GM19324 (cell line): ENCODE measurements at regions not wholly inside any gene's neighbourhood (a gene's known extent, or its start where the extent isn't known, plus 50 kb on each side); places are given as distances from the start of the nearest gene placed in this dataset.
"Not testable (repeated sequence)": the region's sequence is repeated elsewhere in the genome, so short reads cannot be mapped to it uniquely, and the experiment has no call there.

ENCODE experiments used
- ATAC-seq: cut with Tn5 transposase; IDR thresholded peaks from one replicate; pipeline ENCODE4 v1.9.1; 2021; ENCODE audit warnings: mild to moderate bottlenecking, moderate library complexity; ENCODE audit not compliant: unreplicated experiment, low FRiP score

DNA sequence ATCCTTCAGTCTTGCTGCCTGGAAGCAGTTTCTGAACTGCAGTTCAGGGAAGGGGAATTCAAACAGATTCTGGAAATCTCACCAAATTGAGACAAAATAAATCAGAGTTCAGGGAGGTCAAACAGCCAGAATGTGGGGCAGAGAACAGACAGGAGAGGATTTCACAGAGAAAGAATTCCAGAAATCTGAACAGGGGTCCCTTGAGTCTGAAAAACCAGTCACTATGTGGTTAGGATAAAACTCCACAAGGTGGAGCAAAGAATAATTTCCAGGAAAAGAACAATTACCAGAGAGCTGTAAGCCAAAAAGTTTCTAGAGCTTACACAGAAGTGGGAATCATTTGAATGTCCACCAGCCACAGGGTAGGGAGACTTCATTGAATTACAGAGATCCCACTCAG lies 84.7 kb downstream of the URB2 start:
- no peak for ATAC-seq

DNA sequence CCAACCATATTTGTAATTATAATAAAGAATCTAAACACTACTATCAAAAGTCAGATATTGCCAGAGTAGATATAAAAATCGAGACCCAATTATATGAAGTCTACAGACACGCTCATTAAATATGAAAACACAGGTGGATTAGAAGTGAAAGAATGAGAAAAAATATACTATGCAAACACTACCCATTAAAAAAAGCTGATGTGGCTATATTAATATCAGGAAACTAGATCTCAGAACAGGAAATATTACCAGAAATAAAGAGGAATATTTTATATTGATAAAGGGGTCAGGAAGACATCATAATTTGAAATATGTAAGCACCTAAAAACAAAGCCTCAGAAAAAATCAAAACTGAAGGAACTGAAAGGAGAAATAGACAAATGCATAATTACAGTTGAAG lies 88.3 kb downstream of the URB2 start:
- ATAC-seq: no peak

DNA sequence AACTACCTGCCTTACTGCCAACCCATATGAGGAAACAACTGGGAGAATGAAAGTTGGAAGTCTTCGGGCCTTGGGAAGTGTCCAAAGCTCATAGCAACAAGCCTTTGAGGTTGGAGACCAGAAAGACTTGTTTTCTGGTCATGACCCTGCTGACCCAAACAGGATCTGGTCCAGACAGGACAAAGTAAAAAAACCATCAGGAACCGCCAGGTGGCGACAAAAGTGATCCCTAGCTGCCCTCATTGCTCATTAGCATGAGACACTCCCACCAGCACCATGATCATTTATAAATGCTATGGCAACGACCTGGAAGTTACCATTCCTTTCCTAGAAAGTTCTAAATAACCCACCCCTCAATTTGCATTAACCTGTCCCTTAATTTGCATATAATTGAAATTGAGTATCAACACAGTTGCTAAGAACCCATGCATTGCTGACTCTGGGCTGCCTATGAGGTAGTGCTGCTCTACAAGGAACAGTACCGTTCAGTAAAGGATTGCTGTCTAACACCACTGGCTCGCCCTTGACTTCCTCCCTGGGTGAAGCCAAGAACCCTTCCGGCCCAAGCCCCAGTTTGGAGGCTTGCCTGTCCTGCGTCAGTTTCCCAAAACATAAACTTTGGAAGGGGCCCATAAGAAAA lies 89.0 kb downstream of the URB2 start:
- no peak for ATAC-seq

DNA sequence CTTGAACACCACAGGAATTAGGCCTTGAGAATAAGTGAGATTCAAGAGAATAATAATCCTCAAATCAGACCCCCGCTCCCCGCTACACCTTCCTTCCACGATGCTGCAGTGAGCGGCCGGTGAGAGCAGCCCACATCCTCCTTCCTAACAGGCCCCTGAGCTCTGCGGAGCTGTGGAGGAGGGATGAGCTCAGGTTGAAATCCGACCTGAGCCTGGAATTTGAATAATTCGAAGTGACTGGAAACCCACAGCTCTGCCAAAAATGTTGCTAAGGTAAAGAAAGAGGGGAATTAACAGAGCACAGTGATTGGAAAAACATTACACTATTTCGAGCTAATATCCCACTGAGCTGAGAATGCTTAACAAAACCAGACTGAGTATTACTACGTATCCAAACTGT lies 90.0 kb downstream of the URB2 start:
- ATAC-seq: no peak

DNA sequence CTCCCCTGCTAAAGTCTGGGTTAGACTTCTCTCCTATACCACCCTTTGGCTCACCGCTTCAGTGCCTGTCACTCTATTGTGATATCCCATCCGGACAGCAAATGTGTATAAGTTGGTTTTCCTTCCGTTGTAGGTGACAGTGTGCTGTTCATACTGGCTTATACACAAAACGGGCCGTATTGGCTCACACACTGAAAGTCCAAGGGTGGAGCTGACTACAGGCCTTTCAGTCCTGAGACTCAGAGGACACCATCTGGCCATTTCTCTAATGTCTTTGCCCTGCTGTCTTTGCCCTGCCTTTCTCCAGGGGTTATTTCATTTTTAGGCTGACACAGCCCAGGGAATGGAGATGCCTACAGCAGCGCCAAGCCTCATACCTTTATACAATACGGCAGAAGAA lies 90.7 kb downstream of the URB2 start:
- no peak for ATAC-seq

DNA sequence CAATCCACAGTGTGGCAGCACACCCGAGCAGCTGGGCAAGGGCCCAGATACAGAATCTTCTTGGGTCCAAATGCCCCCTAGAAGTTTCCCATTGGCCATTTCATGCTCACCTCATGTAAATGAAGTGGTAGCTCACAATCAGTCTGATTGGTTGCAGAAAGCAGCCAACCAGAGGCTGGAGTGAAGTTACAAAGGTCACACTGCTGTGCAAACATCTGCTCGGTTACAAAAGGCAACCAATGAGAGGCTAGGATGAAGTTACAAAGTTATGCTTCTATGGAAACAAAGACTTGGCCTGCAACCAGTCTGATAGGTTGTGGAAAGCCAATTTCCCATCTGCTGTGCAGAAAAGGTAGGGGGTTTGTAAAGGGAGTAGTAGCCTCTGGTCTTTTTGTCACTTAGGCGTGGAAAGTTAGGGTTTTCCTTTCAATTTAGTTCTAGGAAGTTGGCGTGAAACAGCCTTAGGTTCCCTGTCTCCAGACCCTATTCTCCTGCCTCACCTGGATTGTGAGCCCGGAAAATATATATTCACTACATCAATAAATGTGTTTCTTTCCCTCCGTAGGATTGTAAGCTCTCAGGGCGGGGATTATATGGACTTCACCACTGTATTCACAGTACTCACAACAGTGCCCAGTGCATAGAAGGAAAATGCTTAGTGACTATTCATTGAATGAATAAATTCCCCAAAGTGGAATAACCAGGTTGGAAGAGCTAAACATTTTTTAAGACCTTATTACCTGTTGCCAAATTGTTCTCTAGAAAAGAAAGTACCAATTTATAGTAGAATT lies 91.9 kb downstream of the URB2 start:
- ATAC-seq: no peak

DNA sequence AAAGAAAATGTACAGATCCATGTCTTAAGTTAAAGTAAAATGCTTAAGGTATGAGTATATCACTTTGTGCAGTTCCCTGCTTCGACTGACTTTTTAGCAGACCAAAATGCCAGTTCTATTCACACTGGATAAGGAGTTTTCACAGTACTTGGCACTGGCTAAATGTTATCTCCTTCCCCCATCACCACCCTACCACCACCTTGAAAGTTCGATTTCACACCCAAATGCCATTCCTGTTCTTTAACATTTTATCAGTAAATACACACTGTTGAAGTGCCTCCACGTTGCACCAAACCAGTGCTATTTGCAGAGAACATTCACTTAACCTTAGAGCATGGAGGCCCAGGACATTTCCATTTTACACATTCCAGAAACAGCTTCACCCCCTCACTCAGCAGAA lies 100.0 kb downstream of the URB2 start:
- ATAC-seq: no peak

DNA sequence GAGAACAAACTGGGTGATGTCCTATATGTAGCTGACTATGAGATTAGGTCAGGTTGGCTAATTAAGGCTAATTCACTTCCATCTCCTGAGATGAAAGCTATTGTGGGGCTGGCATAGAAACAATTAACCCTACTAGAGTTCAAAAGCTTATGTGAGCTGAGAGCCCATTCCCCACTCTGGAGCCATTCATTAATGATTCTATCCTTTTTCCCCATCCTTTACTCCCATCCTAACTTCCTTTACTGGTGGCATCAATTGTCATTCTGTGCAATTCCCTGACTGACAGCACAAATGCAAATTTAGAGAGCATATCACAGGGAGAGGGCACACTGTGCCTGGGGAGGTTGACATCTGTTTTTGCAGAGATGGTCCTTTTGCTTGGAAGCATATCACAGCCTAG lies 103.9 kb downstream of the URB2 start:
- no peak for ATAC-seq

DNA sequence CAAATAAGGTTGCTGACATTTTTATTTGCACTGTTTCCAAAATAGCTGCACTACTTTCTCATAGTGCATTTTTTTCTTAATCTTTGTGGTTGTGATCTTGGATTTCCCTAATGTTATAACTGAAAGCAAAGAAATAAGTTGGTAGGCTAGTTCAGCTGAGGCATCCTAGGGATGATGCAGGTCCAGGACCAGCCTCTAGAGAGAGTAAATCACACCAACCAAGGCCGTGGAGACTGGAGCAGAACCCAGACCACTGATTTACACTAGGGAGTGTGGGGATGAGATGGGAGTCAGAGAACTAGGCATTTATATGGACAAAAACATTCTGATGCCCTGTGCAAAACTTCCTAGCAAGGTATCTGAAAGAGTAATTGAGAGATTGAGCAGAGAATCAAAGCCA lies 104.5 kb downstream of the URB2 start:
- no peak for ATAC-seq

DNA sequence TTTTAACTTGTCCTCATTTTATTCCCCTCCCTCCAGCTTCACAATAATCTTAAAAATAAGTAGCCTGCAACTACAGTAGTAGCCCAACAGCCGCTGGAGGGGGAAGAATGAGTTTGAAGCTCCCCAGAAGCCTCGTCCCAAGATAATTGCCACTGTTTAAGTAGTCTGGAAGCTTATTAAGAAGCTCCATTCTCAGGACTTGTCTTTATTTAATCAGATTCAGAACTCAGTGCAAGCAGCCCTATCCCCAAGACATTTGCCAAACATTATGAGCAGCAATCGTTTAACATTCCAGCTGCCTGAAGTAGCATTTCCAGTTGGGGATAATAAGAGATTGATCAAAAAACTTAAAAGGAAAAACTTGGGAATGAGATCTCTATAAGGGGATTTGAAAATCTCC lies 106.0 kb downstream of the URB2 start:
- ATAC-seq: no peak

DNA sequence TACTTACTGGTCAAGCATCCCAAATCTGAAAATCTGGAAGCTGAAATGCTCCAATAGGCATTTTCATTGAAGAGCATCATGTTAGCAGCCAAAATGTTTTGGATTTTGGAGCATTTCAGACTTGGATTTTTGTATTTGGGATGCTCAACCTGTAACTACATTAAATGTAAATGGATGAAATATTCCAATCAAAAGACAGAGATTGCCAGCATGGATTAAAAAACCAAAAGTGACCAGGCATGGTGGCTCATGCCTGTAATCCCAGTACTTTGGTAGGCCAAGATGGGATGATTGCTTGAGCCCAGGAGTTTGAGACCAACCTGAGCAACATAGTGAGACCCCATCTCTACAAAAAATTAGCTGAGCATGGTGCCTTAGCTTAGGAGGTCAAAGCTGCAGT lies 110.3 kb downstream of the URB2 start:
- ATAC-seq: no peak

DNA sequence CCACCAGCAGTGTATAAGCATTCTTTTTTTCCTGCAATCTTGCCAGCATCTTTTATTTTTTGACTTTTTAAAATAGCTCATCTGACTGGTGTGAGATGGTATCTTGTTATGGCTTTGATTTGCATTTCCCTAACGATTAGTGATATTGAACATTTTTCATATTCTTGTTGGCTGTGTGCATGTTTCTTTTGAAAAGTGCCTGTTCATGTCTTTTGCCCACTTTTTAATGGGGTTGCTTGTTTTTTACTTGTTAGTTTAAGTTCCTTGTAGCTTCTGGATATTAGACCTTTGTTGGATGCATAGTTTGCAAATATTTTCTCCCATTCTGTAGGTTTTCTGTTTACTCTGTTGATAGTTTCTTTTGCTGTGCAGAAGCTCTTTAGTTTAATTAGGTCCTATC lies 116.6 kb downstream of the URB2 start:
- not testable (repeated sequence) for ATAC-seq

DNA sequence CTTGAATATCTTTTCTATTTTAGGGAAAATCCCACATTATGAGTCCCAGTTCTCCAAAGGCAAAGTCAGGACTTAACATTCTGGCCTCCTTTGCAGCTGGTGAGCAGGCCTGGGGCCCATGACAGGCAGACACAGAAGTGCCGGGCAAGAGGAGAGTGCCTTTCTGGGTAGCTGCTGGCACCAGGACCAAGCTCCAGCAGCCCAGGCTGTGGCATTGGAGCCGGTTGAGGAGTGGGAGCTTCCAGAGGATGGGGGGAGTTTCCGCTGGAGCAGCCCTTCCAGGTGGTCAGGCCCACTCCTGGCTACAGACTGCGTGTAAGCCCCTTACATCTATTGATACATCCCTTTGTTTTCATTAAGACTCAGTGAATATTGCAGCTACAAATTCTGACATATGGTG lies 123.9 kb downstream of the URB2 start:
- ATAC-seq: no peak

DNA sequence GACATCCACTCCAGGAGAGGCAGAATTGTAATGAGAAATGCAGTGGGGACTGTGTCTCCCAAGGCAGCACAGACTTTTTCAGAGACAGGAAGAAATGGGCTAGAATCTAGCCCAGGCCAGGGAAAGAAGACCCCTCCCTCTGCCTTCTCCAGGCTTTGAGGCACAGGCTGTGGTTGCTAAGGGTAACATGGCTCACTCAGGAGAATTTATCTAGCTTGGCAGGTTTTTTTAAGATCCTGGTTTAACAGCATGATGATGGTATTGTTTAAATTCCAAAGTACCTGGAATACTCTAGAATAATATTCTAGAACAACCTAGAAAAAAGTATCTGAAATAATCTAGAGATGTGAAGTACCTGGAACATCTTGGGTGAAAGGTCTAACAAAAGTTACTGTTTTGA lies 125.6 kb downstream of the URB2 start:
- no peak for ATAC-seq

DNA sequence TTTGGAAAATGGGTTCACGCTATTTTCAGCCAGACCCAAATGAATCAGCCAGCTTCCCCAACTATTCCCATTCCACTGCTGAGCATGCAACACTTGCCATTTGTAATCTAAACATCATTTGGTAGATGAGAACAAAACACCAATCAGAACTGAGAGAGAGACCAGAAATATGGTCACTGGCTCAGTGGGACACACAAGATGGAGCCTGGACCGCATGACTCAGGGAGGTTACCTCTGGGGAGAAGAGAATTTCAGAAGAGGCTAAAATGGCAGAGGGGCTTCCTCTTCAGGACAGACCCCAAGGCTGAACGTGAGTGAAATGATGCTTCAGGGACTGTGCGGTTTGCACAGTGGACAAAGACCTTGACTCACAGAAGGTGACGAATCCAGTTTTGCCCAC lies 126.6 kb downstream of the URB2 start:
- no peak for ATAC-seq

DNA sequence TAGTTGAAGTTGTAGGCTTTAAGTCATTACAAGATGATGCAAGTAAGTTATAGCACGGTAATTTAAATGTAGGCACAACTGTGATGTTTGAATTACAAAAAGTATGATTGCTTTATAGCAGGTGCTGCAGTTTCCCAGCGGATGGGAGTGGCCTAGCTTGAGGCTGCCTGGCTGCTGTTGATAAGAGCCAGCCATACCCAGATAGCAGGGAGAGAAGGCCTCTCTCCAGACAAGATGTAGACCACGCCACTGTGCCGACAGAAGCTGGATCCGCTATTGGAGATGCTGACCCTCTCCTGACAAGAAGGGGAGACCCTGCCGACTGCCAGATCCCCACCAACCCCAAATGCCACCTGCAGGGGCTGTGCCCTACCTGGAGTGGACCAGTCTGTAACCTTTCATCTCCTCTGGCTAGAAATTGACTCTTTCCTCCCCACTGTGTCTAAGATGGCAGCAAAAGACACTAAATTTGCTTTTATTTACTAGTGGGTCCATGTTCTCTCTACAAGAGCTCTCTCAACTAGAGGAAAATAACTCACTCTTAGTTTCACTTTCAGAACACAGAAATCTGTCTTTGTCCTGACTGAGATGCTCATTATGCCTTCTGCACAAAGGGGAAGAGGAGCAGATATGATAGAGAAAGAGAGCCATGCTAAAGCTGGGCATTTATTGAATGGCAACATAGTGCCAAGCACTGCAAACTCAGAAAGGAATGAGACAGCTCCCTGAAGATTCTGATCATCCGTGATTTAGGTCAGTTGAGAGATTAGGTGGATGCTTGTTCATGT lies 127.9 kb downstream of the URB2 start:
- ATAC-seq: no peak

DNA sequence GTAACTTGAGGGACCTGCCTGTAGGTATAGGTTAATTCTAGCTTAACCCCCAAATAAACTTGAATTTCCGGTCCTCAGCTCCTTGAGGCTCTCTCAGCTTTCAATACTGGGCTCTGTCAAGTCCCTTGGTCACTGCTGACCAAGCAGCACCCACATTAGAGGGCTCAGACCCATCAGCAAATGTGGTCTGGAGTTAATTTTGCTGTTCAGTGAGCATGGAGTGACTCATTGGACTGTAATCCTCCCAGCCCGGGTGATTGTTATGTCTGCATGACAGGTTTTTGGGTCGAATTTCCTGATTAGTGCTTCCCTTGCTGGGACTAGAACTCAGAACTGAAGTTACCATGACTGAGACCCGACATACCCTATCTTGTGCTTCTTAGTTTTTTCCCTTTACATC lies 130.6 kb downstream of the URB2 start:
- no peak for ATAC-seq

DNA sequence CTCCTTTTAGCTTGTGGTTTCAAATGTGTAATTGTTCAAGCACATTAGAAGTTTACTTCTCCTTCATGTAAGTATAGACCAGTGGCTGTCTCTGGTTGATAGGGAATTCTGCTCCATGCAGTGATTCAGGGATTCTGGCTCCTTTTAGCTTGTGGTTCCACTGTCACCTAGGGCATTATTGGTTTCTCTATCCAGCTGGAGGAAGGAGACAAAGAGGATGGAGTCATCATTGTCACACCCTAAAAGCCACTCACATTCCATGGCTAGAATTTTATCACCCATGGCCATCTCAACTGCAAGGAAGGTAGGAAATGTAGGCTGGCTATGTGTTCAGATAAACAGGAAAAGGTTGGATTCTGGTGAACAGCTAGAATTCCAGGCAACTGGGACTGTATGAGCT lies 131.2 kb downstream of the URB2 start:
- ATAC-seq: no peak

DNA sequence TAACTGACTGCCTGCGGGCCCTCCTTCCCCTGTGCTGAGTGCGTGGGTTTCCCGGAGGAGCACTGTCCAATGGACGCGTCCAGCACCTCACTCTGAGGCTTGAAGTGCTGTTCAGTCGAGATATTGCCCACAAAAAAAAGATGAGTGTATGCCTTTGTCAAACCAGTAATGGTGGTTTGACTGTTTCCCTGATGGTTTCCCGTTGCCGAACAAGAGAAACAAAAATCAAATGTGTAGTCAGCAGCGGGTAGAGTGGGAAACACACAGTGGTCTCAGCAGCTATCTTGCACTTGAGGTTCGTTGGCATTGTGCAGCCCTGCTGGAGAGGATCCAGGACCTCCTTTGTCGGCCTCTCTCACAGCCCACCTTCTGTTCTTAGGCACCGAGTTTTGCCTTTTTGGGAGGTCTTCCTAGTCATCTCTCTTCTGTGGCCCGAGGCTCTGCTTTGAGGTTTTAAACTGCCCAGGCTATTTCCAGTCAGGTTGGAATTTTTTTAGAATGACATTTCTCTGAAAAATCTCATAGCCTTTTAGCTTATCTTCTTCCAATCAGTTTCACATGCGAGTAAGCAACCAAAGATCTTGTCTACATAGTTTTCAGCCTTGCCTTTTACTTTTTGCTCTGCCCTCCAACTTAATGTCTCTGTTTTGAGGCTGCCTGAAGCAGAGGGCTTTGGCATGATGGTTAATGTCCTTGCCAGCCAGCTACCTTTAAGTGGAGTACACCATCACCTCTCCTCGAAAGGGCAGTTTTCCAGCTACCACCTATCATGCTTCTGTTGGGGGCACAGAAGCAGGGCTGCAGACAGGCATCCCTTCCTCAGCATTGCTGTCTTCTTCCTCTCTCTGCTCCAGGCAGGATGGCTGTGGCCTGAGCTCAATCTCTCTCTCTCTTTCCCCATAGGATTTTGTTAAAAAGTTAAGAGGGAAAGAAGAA lies 132.3 kb downstream of the URB2 start:
- ATAC-seq: no peak

DNA sequence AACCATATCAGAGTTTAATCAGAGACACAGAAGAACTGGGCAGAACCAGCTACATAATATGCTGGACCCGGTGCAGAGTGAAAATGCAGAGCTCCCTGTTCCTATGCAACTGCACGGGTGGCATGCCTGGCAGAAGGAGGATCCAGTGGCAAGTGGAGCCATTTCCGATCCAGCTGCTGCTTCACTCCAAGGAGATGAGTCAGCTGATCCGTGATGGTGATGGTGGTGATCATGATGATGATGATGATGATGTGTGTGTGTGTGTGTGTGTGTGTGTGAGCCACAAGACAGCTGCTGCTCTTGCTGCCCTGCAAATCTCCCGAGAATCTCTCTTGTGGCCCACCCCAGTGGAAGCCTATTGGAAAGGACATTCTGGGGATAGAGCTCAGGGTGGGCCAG lies 133.0 kb downstream of the URB2 start:
- ATAC-seq: no peak

DNA sequence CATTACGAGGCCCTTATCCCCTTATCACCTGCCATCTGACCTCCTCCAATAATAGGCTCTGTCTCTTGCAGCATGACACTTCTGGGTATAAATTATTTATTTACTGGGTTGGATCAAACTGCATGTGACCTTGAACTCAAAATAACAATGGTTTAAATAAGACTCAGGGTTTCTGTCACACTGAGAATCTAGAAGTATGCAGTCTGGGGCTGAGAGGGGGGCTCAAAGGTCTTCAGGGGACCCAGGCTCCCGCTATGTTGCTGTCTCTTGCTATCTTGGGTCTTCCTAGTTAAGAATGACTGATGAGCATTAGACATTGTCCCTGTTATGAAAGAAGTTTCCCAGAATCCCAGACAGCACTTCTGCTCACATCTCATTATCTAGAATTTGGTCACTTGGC lies 133.5 kb downstream of the URB2 start:
- no peak for ATAC-seq
